ENCODE measurements at regions not wholly inside any gene's neighbourhood (a gene's known extent, or its start where the extent isn't known, plus 50 kb on each side); places are given as distances from the start of the nearest gene placed in this dataset.
A peak's percentile ranks its signal among the peaks of the same experiment; 100 is the strongest.
"Not testable (repeated sequence)": the region's sequence is repeated elsewhere in the genome, so short reads cannot be mapped to it uniquely, and the experiment has no call there.

- DNase-seq: peak; percentile 71
These were observed 77.9 kb downstream of the NR4A2 start for GRCh38 chr2:156254637-156255067.

GRCh38 chr2:156253765-156254164 lies 78.8 kb downstream of the NR4A2 start:
- DNase-seq: no peak

GRCh38 chr2:156242874-156243273 lies 89.6 kb downstream of the NR4A2 start:
- DNase-seq: no peak

- DNase-seq: no peak
These were observed 95.0 kb downstream of the NR4A2 start for GRCh38 chr2:156237558-156237957.

- DNase-seq: no peak
These were observed 102.7 kb downstream of the NR4A2 start for GRCh38 chr2:156229724-156230362.

- DNase-seq: not testable (repeated sequence)
These were observed 109.2 kb downstream of the NR4A2 start for GRCh38 chr2:156223328-156223727.

GRCh38 chr2:156221703-156222102 lies 110.8 kb downstream of the NR4A2 start:
- no peak for DNase-seq

GRCh38 chr2:156219491-156220100 lies 112.9 kb downstream of the NR4A2 start:
- DNase-seq: no peak

- no peak for DNase-seq
These were observed 116.9 kb downstream of the NR4A2 start for GRCh38 chr2:156215656-156216055.

- DNase-seq: no peak
These were observed 121.2 kb downstream of the NR4A2 start for GRCh38 chr2:156211318-156211717.

- DNase-seq: no peak
These were observed 126.2 kb downstream of the NR4A2 start for GRCh38 chr2:156206355-156206754.

GRCh38 chr2:156199588-156199987 lies 132.9 kb downstream of the NR4A2 start:
- no peak for DNase-seq

GRCh38 chr2:156196031-156196430 lies 136.5 kb downstream of the NR4A2 start:
- no peak for DNase-seq

GRCh38 chr2:156192468-156192867 lies 140.1 kb downstream of the NR4A2 start:
- no peak for DNase-seq

GRCh38 chr2:156191527-156191926 lies 141.0 kb downstream of the NR4A2 start:
- DNase-seq: no peak

GRCh38 chr2:156190517-156190916 lies 142.0 kb downstream of the NR4A2 start:
- peak; percentile 59 for DNase-seq

- no peak for DNase-seq
These were observed 142.9 kb downstream of the NR4A2 start for GRCh38 chr2:156189584-156189983.

GRCh38 chr2:156189143-156189542 lies 143.4 kb downstream of the NR4A2 start:
- DNase-seq: peak; percentile 16

- DNase-seq: no peak
These were observed 150.4 kb downstream of the NR4A2 start for GRCh38 chr2:156182132-156182531.

GRCh38 chr2:156181208-156181607 lies 151.3 kb downstream of the NR4A2 start:
- DNase-seq: no peak

GRCh38 chr2:156177654-156178053 lies 154.9 kb downstream of the NR4A2 start:
- no peak for DNase-seq

GRCh38 chr2:156175946-156176345 lies 156.6 kb downstream of the NR4A2 start:
- DNase-seq: no peak

GRCh38 chr2:156170929-156171328 lies 161.6 kb downstream of the NR4A2 start:
- no peak for DNase-seq

- DNase-seq: no peak
These were observed 166.8 kb downstream of the NR4A2 start for GRCh38 chr2:156165742-156166141.

Measured in NCI-H1105 treated with DMSO at 0.1 percent for 48 hours (cell line).